LNCaP clone FGC (cell line): ENCODE measurements at regions not wholly inside any gene's neighbourhood (a gene's known extent, or its start where the extent isn't known, plus 50 kb on each side); places are given as distances from the start of the nearest gene placed in this dataset.
"Not testable (repeated sequence)": the region's sequence is repeated elsewhere in the genome, so short reads cannot be mapped to it uniquely, and the experiment has no call there.

Experiments
- DNase-seq: peaks from one replicate; pipeline ENCODE4 v3.0.0-alpha.2; 2011; ENCODE audit warnings: low read depth
- H3K4me3 ChIP-seq: 2 replicates; pipeline ENCODE4 v1.5.1; 2011; ENCODE audit warnings: mild to moderate bottlenecking, low read depth, low read length, control low read depth
- TF ChIP-seq, protein P1 (sequence below): IDR thresholded peaks from 2 replicates; pipeline ENCODE4 v1.5.1; 2012; ENCODE audit warnings: mild to moderate bottlenecking; ENCODE audit not compliant: control insufficient read depth, insufficient read depth; ENCODE audit errors: extremely low read depth

DNA sequence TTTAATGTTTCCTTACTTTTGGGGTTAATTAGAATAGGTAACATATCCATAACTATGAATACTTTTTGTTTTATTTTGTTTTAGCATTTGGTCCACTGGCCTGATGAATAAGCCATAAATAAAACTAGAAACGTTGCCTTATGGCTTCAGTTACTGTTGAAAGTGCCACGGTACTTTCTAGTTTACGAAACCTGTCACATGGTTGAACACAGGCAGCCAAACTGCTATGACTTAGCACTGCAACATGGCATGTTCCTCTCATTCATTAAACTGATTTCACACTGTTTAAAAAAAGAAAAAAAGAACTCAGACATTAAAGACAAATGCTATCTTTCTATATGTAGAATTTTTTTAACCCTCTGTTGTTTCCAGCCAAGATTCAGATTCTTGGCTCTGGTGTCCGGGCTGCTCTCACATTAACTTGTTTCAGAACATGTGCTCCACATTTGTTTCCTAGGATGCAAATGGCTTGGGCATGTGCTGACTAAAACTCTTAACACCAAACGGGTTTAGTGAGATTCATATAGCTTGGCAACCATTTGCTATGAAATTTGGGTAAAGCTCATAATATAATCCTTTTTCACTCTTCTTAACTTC is 323.9 kb upstream of the RND3 start:
- H3K4me3 ChIP-seq = no peak overlapping the region
- peak; percentile 8 for DNase-seq
- TF ChIP-seq, protein P1, sequence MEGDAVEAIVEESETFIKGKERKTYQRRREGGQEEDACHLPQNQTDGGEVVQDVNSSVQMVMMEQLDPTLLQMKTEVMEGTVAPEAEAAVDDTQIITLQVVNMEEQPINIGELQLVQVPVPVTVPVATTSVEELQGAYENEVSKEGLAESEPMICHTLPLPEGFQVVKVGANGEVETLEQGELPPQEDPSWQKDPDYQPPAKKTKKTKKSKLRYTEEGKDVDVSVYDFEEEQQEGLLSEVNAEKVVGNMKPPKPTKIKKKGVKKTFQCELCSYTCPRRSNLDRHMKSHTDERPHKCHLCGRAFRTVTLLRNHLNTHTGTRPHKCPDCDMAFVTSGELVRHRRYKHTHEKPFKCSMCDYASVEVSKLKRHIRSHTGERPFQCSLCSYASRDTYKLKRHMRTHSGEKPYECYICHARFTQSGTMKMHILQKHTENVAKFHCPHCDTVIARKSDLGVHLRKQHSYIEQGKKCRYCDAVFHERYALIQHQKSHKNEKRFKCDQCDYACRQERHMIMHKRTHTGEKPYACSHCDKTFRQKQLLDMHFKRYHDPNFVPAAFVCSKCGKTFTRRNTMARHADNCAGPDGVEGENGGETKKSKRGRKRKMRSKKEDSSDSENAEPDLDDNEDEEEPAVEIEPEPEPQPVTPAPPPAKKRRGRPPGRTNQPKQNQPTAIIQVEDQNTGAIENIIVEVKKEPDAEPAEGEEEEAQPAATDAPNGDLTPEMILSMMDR = no peak

DNA sequence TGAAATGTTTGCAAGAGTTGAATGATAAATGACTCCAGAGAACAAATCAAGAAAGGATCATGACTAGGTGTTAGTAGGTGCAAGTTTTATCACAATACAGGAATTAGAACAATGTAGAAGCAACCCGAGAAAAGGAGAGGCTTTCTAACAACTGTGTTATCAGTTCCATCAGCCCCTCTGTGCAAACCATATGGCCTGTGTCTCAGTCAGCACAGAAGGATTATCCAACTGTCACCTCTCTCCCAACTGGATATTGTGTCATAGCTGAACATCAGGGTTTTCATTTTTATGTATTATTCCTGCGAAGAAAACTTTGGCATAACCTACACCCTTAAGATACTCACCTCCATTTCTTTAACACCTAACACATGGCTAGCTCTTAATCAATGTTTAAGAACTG is 321.6 kb upstream of the RND3 start:
- TF ChIP-seq, protein P1 = no peak
- no peak overlapping the region for H3K4me3 ChIP-seq
- no peak for DNase-seq

DNA sequence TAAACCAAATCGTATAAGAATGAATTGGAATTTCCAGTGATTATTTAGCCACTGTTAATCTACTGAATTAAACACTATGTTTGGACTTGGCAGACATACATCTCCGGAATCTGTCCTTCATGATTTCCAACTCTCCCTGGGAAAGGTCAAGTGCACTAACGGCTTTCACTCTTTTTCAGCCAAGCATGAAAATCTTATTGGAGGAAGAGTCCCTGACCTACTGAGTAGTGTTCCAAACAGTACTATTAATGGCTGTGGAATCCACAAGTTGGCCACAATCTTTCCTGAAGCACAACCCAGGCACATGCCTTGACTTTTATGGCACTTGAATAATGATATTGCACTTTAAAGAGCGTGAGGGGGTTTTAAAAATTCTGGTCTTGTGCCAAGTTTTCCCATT is 318.9 kb upstream of the RND3 start:
- no peak for DNase-seq
- TF ChIP-seq, protein P1 = no peak
- no peak overlapping the region for H3K4me3 ChIP-seq

DNA sequence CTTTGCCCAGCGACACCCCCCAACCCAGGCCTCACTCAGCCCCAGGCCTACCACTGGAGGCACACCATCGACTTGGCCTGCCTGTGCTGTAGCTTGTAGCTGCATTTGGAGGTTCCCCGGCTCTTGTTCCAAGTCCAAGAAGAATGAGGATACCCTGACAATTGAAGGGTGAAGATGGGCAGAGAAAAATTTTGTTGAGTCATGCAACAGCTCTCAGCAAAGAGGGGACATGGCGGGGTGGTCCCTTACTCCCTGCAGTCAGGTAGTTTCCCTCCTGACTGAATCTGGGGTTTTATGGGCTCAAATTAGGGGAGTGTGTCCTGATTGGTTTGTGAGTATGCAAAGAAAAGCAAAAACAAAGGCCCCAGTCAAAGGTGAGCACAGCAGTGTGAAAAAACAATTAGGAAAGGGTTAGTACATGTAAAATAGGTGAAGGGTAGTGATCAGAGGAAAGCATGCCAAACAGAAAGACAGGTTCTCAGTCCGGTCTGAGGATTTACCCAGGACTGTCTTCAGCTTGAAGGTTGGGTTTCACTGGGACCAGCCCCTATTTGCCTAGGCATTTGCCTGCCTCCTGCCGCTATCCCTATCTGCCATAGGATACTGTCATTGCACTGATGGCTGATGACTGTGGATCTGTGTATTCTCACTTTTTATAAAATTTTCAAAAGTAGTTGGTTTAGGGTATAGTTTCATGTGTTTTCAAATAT is 316.4 kb upstream of the RND3 start:
- DNase-seq = no peak
- no peak overlapping the region for H3K4me3 ChIP-seq
- TF ChIP-seq, protein P1 = no peak

DNA sequence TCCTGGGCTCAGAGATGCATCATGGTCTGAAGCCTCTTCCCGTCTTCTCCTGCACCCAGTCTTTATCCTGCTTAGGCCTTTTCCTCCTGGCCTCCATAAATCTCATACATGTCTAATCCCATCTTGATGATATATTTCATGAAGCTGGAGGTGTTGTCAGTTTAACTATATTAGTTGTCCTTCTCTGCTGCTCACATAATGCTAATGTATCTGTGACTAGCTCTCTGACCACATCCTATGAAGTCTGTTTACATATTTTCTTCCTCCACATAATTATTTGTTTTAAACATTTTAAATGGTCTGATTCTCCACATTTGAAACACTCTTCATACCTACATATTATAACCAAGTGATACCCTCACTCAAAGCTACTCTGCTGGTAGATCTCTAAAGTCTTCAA is 315.2 kb upstream of the RND3 start:
- no peak for DNase-seq
- TF ChIP-seq, protein P1 = no peak
- H3K4me3 ChIP-seq = no peak overlapping the region

DNA sequence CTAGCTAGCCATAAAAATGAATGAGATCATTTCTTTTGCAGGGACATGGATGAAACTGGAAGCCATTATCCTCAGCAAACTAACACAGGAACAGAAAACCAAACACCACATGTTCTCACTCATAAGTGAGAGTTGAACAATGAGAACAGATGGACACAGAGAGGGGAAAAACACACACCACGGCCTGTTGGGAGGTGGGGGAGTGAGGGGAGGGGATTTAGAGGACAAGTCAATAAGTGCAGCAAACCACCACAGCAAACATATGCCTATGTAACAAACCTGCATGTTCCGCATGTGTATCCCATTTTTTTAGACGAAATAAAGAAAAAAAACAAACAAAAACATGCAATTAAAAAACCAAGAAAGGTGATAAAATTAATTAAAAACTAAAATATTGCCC is 308.8 kb upstream of the RND3 start:
- not testable (repeated sequence) for DNase-seq, H3K4me3 ChIP-seq

DNA sequence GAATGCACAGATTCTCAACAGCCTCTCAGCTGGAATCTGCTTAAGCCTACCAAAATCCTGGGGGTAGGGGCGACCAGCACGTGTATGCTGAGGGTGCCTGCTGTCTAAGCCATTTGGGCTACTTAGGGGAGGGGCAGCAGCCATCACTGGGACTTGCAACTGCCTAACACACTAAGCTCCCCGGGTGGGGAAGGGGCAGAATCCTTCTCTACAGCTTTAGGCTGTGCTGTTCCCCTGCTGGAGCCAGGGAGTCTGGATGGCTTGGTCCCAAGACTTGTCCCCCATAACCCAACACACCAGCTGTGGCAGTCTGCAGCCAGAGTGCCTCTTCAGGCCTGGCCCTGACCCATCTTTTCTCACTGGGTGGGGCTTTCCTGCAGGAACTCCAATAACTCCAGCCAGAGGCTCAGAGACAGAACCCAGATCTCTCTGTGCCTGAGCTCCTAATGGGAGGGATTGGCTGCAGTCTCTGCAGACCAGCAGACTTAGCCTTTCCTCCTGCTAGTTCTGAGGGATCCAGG is 305.4 kb upstream of the RND3 start:
- no peak overlapping the region for H3K4me3 ChIP-seq
- TF ChIP-seq, protein P1 = no peak
- DNase-seq = no peak
